H1 (cell line): ENCODE measurements at regions not wholly inside any gene's neighbourhood (a gene's known extent, or its start where the extent isn't known, plus 50 kb on each side); places are given as distances from the start of the nearest gene placed in this dataset.

Source experiments
- BACH1 ChIP-seq: IDR thresholded peaks from 2 replicates; pipeline ENCODE4 v1.6.1; 2012; ENCODE audit warnings: low read length, improper control_type of control experiment
- CBX8 ChIP-seq: fragments of 300-800, 300-1000 bp; sonication (generic); IDR thresholded peaks from 2 replicates; pipeline ENCODE4 v1.7.1; 2016; ENCODE audit warnings: low read depth, low read length, borderline replicate concordance
- CHD7 ChIP-seq: fragments of 300-600 bp; sonication (generic); IDR thresholded peaks from 2 replicates; pipeline ENCODE4 v1.7.1; 2012; ENCODE audit warnings: low read length, moderate library complexity, mild to moderate bottlenecking, inconsistent platforms; ENCODE audit not compliant: insufficient replicate concordance
- EP300 ChIP-seq, 2 experiments: IDR thresholded peaks; 1 replicate in 1 of 2; 2 replicates in 1 of 2; pipeline ENCODE4 v1.6.1; 2011 to 2012; ENCODE audit warnings: low read depth in 2 of 2, low read length in 2 of 2, mild to moderate bottlenecking in 2 of 2, borderline replicate concordance in 1 of 2, inconsistent platforms in 1 of 2, moderate library complexity in 1 of 2
- KDM4A ChIP-seq: IDR thresholded peaks from one replicate; pipeline ENCODE4 v1.7.1; 2012; ENCODE audit warnings: low read depth, mild to moderate bottlenecking, moderate library complexity, low read length, inconsistent platforms; ENCODE audit not compliant: severe bottlenecking
- NRF1 ChIP-seq: IDR thresholded peaks from 2 replicates; pipeline ENCODE4 v1.6.1; 2011; ENCODE audit warnings: mild to moderate bottlenecking, low read depth, low read length, improper control_type of control experiment
- RFX5 ChIP-seq: IDR thresholded peaks from 2 replicates; pipeline ENCODE4 v1.6.1; 2011; ENCODE audit warnings: low read depth, low read length, improper control_type of control experiment, borderline replicate concordance
- SUZ12 ChIP-seq: fragments of 200-600 bp; sonication (generic); IDR thresholded peaks from 2 replicates; pipeline ENCODE4 v1.6.1; 2012; ENCODE audit warnings: mild to moderate bottlenecking, inconsistent platforms, low read length, moderate library complexity, mixed read lengths
- TBP ChIP-seq: IDR thresholded peaks from 2 replicates; pipeline ENCODE4 v1.6.1; 2011; ENCODE audit warnings: low read depth, low read length, improper control_type of control experiment
- TEAD4 ChIP-seq: IDR thresholded peaks from 2 replicates; pipeline ENCODE4 v1.6.1; 2012; ENCODE audit warnings: low read depth, low read length, inconsistent platforms, mixed read lengths

GRCh38 chr2:120959426-120959825 is 223.8 kb downstream of the GLI2 start (continued):
- TF ChIP-seq KDM4A (no peak), CBX8 (no peak), RFX5 (no peak), NRF1 (no peak), SUZ12 (no peak), CHD7 (no peak), EP300 (IDR thresholded peaks at IDR 0.05; ENCODE audit: borderline replicate concordance in 1 of 2, low read depth in 2 of 2, low read length in 2 of 2) (no peak), TEAD4 (no peak), TBP (no peak), BACH1 (no peak)
